HPDE6-E6E7 (cell line): ENCODE measurements at regions not wholly inside any gene's neighbourhood (a gene's known extent, or its start where the extent isn't known, plus 50 kb on each side); places are given as distances from the start of the nearest gene placed in this dataset.

Source experiments
- DNase-seq: peaks from one replicate; pipeline ENCODE4 v3.0.0; 2011; ENCODE audit warnings: missing footprints; ENCODE audit errors: extremely low spot score

DNA sequence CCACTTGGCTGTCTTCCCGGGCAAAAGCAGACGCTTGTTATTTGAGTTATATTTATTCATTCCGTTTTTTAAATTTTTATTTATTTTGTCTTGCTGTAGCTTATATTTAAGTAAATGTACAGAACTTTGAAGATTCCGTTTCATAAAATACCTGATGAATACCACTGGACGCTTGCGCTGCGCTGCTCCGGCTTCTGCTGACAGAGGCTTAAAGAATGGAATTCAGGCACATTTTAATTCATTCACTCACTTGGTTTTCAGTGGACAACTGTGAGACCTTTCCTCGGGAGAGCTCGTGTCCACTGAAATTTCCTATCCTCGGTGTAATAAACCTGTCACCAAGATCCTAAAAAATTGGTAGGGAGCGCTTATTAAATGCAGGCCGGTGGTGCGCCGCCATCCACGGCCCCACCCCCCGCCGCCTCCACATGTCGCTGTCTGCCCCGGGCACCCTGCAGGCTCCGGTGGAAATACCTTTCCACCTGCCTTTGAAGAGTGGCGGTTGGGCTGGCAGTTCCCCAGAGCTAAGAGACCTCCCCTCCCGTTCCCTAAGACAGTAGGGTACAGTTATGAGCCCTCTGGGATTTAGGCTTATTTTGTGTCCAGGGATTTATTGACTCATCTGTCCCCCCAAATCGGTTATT, 62.5 kb upstream of the UBE2E1 start:
- no peak for DNase-seq

DNA sequence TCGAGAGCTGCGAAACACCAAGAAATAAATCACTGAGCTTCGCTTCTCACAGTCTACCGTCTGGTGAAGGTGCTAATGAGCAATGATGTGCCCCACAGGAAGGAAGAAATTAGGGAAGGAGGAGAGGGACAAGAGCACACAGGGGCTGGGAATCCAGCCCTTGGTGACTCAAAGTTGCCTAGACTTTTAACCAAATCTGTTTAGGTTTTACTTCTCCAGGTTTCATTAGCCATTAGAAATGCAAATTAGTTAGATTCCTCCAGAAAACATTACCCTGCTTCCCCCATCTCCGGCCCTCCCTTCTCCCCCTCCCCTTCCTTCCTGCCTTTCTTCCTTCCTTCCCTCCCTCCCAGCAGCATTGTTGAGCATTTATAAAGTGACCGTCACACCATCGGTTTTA, 59.3 kb upstream of the UBE2E1 start:
- DNase-seq: no peak

DNA sequence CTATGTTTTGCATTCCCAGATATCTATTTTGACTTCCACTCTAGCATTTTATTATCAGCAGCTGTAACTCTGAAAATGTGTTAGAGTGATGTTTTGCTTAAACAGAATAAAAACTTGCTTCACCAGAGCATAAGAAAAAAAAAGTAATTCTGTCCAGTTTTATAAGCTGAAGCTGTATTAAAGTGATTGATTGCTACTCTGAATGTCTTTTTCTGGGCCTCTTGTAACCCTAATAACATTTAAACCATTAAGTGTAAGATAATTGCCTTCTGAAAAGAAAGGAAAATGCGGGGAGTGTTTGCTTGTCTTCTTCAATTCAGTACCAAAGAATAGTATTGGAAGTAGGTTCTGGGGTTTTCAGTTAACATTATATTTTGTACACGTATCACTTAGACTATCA, 57.9 kb upstream of the UBE2E1 start:
- no peak for DNase-seq

DNA sequence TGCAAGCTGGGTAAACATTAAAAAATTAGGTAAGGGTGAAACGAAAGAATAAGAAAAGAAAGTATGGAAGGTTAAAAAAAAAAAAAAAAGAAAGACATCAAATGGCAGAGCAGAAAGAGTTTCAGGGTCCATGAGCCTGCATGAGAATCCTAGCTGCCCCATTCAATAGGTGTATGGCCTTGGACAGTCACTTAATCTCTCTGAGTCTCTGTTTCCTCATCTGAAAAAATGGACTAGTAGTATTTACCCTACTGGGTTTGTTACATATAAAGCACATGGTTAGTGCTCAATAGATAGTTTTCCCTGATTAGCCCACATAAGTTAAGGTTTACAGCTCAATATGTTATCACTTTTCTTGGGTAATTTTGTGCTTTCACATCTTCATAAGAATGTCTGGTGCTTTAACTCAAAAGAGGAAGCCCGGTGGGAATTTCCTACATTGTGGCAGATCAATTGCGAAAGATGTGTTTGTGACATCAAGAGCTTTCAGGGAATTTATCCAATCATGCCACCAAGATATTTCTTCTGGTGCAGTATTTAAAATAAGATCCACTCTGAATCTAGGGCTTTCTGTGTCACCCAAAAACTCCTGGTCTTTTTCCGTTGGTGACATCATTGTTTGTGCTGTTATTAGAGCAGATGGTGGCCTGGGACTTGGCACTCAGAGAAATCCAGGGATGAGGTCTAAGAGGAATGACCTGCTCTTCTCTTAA, 57.2 kb upstream of the UBE2E1 start:
- DNase-seq: no peak

DNA sequence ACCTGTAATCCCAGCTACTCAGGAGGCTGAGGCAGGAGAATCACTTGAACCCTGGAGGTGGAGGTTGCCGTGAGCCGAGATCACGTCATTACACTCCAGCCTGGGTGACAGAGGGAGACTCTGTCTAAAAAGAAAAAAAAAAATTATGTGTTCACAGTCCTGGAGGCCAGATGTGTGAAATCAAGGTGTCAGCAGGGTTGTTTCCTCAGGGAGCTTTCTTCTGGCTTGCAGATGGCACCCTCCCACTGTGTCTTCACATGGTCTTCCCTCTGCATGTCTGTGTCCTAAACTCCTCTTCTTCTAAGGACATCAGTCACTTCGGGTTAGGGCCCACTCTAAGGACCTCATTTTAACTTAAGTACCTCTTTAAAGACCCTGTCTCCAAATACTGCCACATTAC, 56.1 kb upstream of the UBE2E1 start:
- no peak for DNase-seq

DNA sequence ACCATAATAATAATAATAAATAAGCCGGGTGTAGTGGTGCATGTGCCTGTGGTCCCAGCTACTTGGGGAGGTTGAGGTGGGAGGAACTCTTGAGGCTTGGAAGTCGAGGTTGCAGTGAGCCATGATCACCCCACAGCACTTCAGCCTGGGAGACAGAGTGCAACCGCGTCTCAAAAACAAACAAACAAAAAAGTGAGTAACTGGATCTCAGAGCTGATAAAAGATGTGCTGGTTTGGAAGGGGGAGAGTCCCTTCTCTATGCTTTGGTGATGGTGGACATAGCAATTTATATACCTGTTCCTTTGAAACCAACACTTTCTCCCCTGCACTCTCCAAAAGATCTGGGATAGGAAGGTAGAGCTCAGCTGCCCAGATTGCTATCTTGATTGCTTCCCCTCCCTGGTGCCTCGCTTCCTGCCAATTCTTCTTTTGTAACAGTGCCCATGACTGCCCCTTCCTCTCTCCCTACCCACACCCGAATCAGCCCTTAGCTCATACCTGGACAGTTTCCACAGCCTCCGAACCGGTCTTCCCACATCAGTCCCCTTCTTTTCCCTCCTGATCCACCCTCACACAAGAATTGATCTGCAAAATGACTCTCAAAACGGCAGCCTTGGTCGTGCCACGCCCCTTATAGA, 55.1 kb upstream of the UBE2E1 start:
- no peak for DNase-seq

DNA sequence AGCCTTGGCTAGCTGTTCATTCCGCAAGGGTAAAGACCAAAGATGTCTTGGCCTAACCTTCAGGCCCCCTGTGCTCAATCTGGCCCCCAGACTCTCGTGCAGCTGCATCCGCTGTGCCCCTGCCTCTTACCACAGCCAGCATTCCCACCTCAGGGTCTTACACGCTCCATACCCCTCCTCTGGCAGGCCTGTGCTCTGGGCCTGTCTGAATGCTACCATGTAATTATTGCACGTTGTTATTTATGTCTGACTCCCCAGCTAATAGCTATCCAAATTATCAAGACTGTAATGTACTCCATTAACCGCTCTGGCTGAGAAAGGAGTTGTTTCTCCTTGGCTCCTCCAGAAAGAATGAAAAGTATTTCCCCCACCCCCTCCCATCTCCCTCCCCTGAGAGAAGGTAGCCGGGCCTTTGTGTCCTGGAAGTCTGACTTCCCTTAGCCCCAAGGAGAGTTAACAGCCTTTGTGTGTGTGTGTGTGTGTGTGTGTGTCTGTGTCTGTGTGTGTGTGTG, 54.5 kb upstream of the UBE2E1 start:
- DNase-seq: no peak

DNA sequence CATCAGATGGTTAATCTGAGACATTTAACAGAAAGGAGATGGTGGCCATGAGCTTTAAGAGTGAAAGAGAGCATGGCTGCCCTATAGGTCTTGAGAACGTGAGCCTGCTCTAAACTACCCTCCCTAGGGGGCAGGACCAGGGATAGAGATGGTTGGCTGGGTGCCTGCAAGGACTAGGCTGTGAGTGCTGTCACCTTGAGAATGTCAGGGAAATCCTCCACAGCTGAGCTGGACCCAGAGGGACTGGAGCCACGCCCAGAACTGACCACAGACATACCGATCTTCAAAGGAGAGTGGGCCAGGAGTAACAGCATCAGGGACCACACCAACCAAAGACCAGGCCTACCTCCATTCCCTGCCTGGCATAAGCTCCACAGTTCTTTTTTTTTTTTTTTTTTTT, 53.6 kb upstream of the UBE2E1 start:
- no peak for DNase-seq

DNA sequence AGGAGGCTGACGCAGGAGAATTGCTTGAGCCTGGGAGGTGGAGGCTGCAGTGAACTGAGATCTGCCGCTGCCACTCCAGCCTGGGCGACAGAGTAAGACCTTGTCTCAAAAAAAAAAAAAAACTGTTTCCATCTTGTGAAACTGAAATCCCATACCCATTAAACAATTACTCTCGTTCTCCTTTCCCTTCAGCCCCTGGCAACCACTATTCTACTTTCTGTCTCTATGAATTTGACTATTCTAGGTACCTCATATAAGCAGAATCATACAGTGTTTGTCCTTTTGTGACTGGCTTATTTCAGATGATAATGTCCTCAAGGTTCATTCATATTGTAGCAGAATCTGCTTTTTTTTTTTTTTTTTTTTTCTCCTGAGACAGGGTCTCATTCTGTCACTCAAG, 51.5 kb upstream of the UBE2E1 start:
- DNase-seq: no peak
